ENCODE measurements at regions not wholly inside any gene's neighbourhood (a gene's known extent, or its start where the extent isn't known, plus 50 kb on each side); places are given as distances from the start of the nearest gene placed in this dataset.

DNA sequence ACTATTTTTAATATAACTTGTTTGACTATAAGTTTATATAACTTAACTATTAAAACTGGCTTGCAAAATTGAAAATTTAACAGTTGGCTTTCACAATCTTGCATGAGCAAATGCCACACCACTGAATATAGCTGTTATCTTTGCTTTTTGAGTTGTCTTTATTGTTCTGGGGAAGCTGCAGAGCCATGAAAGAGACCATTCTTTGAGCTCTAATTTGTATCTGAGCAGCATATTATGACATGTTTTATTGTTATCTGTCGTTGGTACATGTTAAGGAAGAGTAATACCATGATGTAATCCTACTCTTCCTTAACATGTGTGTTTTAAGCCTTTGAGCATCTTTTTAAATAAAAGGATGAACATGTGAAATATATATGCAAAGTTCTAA is 97.1 kb upstream of the ANK2 start:
- TF ChIP-seq, protein P1, sequence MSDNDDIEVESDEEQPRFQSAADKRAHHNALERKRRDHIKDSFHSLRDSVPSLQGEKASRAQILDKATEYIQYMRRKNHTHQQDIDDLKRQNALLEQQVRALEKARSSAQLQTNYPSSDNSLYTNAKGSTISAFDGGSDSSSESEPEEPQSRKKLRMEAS (IDR thresholded peaks at IDR 0.05) = no peak
- TF ChIP-seq TEAD4 (IDR thresholded peaks at IDR 0.05) (no peak), FOXM1 (IDR thresholded peaks at IDR 0.05; ENCODE audit: borderline replicate concordance, low read depth) (no peak), TCF12 (IDR thresholded peaks at IDR 0.05; ENCODE audit: low read depth) (no peak), TAF1 (IDR thresholded peaks at IDR 0.05; ENCODE audit: low read depth) (no peak), EGR1 (IDR thresholded peaks at IDR 0.05) (no peak), EP300 (IDR thresholded peaks at IDR 0.05; ENCODE audit: borderline replicate concordance) (no peak), CREB1 (IDR thresholded peaks at IDR 0.05; ENCODE audit: low read depth) (no peak), ZBTB7A (IDR thresholded peaks at IDR 0.05; ENCODE audit: low read depth) (no peak), YY1 (IDR thresholded peaks at IDR 0.05; ENCODE audit: low read depth) (no peak), CEBPB (IDR thresholded peaks at IDR 0.05) (no peak), RAD21 (IDR thresholded peaks at IDR 0.05; ENCODE audit: low read depth) (no peak), NFIC (IDR thresholded peaks at IDR 0.05) (no peak)
- TF ChIP-seq, protein P2, sequence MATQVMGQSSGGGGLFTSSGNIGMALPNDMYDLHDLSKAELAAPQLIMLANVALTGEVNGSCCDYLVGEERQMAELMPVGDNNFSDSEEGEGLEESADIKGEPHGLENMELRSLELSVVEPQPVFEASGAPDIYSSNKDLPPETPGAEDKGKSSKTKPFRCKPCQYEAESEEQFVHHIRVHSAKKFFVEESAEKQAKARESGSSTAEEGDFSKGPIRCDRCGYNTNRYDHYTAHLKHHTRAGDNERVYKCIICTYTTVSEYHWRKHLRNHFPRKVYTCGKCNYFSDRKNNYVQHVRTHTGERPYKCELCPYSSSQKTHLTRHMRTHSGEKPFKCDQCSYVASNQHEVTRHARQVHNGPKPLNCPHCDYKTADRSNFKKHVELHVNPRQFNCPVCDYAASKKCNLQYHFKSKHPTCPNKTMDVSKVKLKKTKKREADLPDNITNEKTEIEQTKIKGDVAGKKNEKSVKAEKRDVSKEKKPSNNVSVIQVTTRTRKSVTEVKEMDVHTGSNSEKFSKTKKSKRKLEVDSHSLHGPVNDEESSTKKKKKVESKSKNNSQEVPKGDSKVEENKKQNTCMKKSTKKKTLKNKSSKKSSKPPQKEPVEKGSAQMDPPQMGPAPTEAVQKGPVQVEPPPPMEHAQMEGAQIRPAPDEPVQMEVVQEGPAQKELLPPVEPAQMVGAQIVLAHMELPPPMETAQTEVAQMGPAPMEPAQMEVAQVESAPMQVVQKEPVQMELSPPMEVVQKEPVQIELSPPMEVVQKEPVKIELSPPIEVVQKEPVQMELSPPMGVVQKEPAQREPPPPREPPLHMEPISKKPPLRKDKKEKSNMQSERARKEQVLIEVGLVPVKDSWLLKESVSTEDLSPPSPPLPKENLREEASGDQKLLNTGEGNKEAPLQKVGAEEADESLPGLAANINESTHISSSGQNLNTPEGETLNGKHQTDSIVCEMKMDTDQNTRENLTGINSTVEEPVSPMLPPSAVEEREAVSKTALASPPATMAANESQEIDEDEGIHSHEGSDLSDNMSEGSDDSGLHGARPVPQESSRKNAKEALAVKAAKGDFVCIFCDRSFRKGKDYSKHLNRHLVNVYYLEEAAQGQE (IDR thresholded peaks at IDR 0.05; ENCODE audit: low read depth) = no peak
- TF ChIP-seq, protein P3, sequence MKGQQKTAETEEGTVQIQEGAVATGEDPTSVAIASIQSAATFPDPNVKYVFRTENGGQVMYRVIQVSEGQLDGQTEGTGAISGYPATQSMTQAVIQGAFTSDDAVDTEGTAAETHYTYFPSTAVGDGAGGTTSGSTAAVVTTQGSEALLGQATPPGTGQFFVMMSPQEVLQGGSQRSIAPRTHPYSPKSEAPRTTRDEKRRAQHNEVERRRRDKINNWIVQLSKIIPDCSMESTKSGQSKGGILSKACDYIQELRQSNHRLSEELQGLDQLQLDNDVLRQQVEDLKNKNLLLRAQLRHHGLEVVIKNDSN (IDR thresholded peaks at IDR 0.05) = no peak

DNA sequence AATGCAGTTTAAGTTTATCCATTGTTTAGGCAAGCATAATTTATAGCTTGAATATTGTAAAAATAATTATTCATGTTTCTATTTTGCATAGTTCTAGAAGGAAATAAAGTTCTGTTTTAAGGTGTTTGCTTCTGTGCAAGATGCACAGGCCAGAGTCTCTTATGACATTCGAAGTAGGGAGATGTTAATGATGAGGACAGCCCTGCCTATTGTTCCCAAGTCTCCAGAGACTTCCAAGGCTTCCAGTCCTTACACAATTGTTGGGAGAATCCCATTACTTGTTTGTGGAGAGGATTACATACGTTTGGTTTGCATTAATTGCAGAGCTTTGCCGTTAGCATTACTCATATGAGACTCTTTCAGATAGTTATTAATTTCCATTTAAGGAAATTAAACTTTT is 96.2 kb upstream of the ANK2 start:
- no peak for TF ChIP-seq CREB1 (IDR thresholded peaks at IDR 0.05; ENCODE audit: low read depth)
- no peak for TF ChIP-seq ZBTB7A (IDR thresholded peaks at IDR 0.05; ENCODE audit: low read depth)
- TF ChIP-seq NFIC (IDR thresholded peaks at IDR 0.05) = no peak
- no peak for TF ChIP-seq FOXM1 (IDR thresholded peaks at IDR 0.05; ENCODE audit: borderline replicate concordance, low read depth)
- TF ChIP-seq TAF1 (IDR thresholded peaks at IDR 0.05; ENCODE audit: low read depth) = no peak
- no peak for TF ChIP-seq YY1 (IDR thresholded peaks at IDR 0.05; ENCODE audit: low read depth)

DNA sequence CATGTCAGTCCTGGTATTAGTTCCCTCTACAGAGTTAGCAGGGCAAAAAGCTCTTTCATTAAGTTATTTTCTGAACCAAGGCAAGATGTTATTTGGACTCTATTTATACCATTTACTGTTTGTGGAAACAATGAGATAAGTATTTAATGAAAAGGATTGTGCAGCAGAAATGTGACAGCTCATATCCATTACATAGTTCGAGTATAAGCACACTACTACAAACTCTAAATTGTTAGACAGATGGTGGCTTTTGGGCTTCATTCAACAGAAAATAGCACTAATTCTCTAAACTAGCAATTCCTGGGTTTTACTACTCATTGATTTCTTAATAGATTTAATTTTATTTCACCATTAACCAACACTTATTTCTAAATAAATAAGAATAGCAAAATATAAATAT is 95.2 kb upstream of the ANK2 start:
- TF ChIP-seq TAF1 (IDR thresholded peaks at IDR 0.05; ENCODE audit: low read depth) = no peak
- TF ChIP-seq ZBTB7A (IDR thresholded peaks at IDR 0.05; ENCODE audit: low read depth) = no peak
- no peak for TF ChIP-seq YY1 (IDR thresholded peaks at IDR 0.05; ENCODE audit: low read depth)
- no peak for TF ChIP-seq TEAD4 (IDR thresholded peaks at IDR 0.05)
- no peak for TF ChIP-seq RAD21 (IDR thresholded peaks at IDR 0.05; ENCODE audit: low read depth)
- TF ChIP-seq, protein P2 (IDR thresholded peaks at IDR 0.05; ENCODE audit: low read depth) = no peak
- TF ChIP-seq CREB1 (IDR thresholded peaks at IDR 0.05; ENCODE audit: low read depth) = no peak
- no peak for TF ChIP-seq EGR1 (IDR thresholded peaks at IDR 0.05)
- TF ChIP-seq FOXM1 (IDR thresholded peaks at IDR 0.05; ENCODE audit: borderline replicate concordance, low read depth) = no peak
- no peak for TF ChIP-seq NFIC (IDR thresholded peaks at IDR 0.05)
- TF ChIP-seq EP300 (IDR thresholded peaks at IDR 0.05; ENCODE audit: borderline replicate concordance) = no peak
- TF ChIP-seq CEBPB (IDR thresholded peaks at IDR 0.05) = no peak
- TF ChIP-seq, protein P1 (IDR thresholded peaks at IDR 0.05) = no peak
- TF ChIP-seq TCF12 (IDR thresholded peaks at IDR 0.05; ENCODE audit: low read depth) = no peak
- TF ChIP-seq, protein P3 (IDR thresholded peaks at IDR 0.05) = no peak

DNA sequence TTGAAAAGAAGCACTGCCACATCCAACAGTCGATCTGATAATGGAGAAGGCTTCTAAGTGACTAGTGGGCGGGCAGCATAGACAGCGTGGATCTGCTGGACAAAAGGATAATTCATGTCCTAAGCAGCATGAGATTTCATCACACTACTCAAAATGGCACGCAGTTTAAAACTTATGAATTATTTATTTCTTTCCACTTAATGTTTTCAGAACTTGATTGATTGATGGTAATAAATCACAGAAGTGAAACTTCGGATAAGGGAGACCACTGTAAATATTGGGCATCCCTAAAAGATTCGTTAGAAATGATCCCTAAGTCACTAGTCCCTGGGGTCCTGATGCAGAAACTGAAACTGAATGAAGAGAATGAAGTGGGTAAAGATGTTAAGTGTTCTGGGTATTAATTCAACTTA is 93.0 kb upstream of the ANK2 start:
- no peak for TF ChIP-seq CEBPB (IDR thresholded peaks at IDR 0.05)
- no peak for TF ChIP-seq CREB1 (IDR thresholded peaks at IDR 0.05; ENCODE audit: low read depth)
- no peak for TF ChIP-seq FOXM1 (IDR thresholded peaks at IDR 0.05; ENCODE audit: borderline replicate concordance, low read depth)
- TF ChIP-seq TCF12 (IDR thresholded peaks at IDR 0.05; ENCODE audit: low read depth) = no peak
- no peak for TF ChIP-seq EP300 (IDR thresholded peaks at IDR 0.05; ENCODE audit: borderline replicate concordance)
- no peak for TF ChIP-seq YY1 (IDR thresholded peaks at IDR 0.05; ENCODE audit: low read depth)
- no peak for TF ChIP-seq EGR1 (IDR thresholded peaks at IDR 0.05)
- TF ChIP-seq, protein P2 (IDR thresholded peaks at IDR 0.05; ENCODE audit: low read depth) = no peak
- no peak for TF ChIP-seq RAD21 (IDR thresholded peaks at IDR 0.05; ENCODE audit: low read depth)
- TF ChIP-seq NFIC (IDR thresholded peaks at IDR 0.05) = no peak
- no peak for TF ChIP-seq ZBTB7A (IDR thresholded peaks at IDR 0.05; ENCODE audit: low read depth)
- TF ChIP-seq TAF1 (IDR thresholded peaks at IDR 0.05; ENCODE audit: low read depth) = no peak
- TF ChIP-seq, protein P1 (IDR thresholded peaks at IDR 0.05) = no peak
- TF ChIP-seq TEAD4 (IDR thresholded peaks at IDR 0.05) = no peak
- TF ChIP-seq, protein P3 (IDR thresholded peaks at IDR 0.05) = no peak

Measured in Ishikawa (cell line).